ENCODE measurements at regions not wholly inside any gene's neighbourhood (a gene's known extent, or its start where the extent isn't known, plus 50 kb on each side); places are given as distances from the start of the nearest gene placed in this dataset.
"Not testable (repeated sequence)": the region's sequence is repeated elsewhere in the genome, so short reads cannot be mapped to it uniquely, and the experiment has no call there.

DNA sequence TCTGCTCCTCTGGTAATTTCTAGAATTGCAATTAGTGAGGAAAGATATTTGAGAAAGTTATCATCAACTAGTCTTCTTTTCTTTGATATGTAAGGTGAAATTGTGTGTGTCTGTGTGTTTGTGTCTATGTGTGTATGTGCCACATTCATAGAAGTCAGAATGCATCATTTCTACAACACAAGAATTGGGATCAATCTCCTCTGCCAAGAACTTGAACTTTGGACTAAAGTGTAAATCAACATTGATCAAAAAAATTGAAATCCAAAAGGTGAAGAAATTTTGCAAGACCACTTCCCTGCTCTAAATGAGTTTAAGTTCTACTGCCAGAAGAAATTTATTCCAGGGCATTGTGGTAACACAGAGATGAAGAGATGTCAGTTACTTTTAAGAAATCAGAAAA is 1072.8 kb downstream of the GRM8 start:
- Histone ChIP-seq H3K4me3 (no peak overlapping the region), H3K27ac (no peak overlapping the region)

DNA sequence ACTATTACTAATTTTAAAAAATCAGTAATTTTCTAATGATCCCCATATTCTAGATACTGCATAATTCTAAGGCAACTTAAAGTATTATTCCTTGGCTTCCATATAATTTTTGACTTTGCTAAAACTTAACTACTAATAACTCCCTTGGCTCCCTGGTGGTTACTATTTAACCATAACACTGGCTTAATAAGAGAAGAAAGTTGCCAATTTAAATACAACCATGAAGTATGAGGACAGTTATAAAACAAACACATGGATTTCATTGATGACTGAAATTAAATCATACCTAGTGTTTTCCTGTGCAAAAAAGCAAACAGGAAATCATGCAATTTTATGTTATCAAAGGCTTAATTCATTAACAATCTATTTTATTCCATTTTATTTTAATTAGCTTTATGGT is 1073.9 kb downstream of the GRM8 start:
- no peak overlapping the region for H3K4me3 ChIP-seq
- no peak overlapping the region for H3K27ac ChIP-seq

DNA sequence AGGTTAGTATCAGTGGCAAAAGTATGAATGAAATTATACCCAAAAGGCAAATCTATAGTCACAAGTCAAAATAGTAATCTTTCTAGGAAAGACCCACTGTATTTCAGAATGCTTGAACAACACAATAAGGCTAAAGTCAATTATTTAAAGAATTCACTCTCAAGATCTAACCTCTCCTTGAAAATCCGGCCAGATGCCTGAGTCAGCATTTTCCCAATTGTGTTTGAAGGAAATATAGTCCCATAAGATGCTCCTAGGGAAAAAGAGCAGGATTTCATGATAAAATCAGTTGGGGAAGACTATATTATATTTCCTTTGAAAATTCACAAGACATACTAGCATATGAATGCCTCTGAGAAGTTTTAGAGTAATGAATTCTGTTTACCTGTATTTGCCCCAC is 1075.0 kb downstream of the GRM8 start:
- H3K4me3 ChIP-seq: no peak overlapping the region
- no peak overlapping the region for H3K27ac ChIP-seq

DNA sequence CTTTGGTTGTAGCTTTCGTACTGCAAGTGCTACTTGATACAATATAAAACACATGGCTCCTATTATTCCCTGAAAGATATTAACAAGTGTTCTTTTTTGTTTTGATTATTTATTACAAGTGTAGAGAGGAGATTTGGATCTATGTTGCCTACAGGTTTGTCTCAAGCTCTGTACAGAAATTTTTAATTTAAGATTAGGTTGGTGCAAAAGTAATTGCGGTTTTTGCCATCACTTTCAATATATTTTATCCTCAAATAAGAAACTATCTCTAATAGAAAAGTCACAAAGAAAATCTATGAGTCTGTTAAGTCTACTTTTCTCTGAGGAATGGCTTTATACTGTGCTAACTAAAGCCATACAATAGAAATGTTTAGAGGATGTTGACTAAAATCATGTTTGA is 1086.1 kb downstream of the GRM8 start:
- H3K4me3 ChIP-seq: no peak overlapping the region
- H3K27ac ChIP-seq: no peak overlapping the region

DNA sequence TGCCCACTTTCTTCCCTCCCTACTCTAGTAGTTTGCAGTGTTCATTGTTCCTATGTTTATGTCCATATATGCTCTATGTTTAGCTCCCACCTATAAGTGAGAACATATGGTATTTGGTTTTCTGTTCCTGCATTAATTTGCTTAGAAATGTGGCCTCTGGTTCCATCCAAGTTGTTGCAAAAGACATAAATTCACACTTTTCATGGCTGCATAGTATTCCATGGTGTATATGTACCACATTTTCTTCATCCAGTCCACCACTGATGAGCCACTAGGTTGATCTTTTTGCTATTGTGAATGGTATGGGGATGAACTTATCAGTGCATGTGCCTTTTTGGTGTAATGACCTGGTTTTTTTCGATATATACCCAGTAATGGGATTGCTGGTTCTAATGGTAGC is 1089.1 kb downstream of the GRM8 start:
- H3K4me3 ChIP-seq: no peak overlapping the region
- H3K27ac ChIP-seq: no peak overlapping the region

DNA sequence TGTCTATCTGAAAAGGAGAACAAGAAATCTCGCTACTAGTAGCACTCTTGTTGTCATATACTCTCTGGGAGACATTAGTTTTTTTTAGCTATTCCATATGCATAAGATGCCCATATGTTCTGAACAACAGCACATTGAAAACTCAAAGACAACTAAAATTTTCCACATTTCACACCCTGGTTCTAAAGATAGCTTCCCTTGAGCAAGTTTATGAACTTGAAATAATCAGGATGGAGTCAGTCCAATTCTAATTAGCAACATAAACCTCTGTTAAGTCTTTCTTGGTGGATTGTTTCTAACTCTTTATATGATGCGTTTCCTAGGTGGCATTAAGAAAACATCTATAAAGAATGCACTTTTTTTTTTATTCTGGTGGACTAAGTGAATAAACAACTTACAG is 1095.3 kb downstream of the GRM8 start:
- Histone ChIP-seq H3K27ac (no peak overlapping the region), H3K4me3 (no peak overlapping the region)

DNA sequence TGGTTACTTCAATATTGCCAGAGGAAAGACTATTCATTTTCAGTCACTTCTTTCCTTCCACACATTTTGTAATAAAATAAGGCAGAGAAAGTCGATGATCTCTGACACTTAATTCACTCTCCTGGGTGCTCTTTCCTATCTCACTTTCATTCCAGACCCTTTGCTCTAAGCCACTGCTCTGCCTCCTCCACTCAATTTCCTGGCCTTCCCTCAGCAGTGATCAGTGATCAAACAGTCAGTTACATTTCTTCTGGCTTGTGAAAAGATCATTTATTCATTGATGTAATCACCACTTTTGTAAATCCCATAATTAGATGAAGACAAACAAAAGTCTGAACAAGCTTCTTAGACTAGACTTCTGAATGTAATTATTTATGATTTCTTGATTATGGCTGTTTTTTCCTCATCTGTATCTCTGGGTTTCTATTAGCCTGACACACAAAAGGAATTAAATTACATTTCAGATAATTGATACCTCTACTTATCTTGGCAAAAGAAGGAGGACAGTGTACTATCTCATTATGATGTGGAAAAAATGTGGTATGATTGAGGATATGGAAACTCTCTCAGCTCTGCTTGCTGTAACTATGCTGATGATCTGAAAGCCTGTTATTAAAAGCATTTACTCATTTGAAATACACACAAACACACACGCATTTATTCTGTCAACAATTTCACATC is 1102.3 kb downstream of the GRM8 start:
- Histone ChIP-seq H3K27ac (no peak overlapping the region), H3K4me3 (no peak overlapping the region)

DNA sequence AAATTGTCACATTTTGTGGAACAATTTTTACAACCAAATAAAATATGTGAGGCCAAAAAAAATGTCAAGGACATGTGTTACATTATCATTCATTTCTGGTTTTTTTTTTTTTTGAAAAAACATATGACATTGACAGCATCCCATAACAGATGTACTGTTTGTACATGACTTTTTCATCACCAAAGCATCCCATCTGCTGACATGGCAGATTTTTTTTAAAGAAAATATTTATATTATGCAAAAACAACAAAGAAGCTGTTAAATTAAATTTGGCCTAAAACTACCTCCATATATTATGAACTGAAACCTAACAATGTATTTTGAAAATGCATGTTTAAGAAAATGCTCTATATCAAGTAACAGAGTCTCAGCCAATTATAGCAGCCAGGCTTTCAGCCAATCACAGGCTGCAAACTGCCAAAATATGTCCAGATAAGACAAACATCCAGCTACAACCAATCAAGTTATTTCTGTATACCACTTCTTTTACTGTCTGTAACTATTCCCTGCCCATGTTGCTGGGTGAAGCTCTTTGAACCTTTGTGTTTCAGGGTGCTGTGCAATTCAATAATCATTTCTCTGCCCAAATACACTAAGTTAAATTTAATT is 1111.8 kb downstream of the GRM8 start:
- Histone ChIP-seq H3K27ac (no peak overlapping the region), H3K4me3 (no peak overlapping the region)

DNA sequence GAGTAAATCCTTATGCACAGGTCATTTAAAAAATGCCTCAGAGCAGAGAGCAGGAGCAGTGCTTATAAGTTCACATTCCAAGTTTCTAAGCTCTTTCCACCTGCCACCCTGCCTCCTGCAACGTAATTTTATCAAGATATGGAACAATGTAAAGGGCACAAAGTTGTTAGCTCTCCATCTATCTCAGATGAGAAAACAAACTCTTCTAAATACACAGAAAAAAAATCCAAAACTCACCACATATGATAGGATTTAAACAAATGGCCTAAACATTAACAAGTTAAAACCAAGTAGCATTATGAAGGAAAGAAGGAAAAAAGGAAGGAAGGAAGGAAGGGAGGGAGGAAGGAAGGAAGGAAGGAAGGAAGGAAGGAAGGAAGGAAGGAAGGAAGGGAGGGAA is 1132.8 kb downstream of the GRM8 start:
- Histone ChIP-seq H3K4me3 (no peak overlapping the region), H3K27ac (no peak overlapping the region)

DNA sequence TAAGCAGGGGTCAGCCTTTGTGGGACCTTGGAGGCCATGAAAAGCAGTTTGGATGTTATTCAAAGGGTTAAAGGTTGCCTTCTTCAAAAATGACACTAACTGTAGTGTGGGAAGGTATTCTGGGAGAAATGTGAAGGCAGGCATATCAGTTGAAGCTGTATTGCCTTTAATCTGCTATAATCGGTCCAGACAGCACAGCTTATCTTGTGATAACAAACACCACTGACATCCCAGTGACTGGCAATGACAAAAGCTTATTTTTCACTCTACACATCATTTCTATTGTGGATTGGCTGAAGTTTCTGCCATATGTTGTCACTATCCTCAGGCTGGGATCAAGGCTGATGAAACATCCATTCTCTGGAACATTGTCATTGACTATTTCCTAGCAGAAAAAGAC is 1149.2 kb downstream of the GRM8 start:
- Histone ChIP-seq H3K27ac (no peak overlapping the region), H3K4me3 (no peak overlapping the region)

DNA sequence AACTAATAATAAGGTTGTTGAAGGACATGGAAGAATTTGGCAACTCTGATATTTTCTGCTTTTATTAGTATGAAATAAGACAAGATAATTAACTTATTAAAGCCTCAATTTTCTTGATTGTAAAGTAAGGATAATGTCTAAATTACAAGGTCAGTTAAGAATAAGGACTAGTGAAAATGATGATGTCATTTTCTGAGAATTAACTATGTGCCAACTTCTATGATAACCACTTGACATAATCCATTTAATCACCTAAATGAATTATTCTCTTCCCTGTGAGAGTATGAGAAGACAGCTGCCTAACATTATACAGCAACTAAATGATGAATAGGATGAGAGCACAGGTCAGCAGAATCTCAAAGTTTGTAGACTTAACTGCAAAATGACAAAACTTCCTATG is 1153.4 kb upstream of the POT1 start:
- no peak overlapping the region for H3K4me3 ChIP-seq
- no peak overlapping the region for H3K27ac ChIP-seq

DNA sequence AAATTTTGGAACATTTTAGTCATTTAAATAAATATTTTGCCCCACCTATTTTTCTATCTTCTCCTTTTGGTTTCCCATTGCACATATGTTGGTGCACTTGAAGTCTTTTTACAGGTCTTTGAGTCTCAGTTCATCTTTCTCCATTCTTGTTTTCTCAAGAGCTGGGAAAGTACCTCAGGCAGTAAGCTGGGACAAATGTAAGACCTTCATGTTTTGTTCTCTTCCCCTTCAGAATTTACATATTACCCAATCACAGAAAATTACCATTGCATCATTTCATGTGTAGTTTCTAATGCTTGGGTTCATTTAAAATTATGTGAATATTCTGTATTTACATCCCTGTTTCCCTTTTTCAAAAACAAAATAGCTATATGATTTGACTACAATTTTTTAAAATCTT is 1150.0 kb upstream of the POT1 start:
- Histone ChIP-seq H3K4me3 (no peak overlapping the region), H3K27ac (no peak overlapping the region)

DNA sequence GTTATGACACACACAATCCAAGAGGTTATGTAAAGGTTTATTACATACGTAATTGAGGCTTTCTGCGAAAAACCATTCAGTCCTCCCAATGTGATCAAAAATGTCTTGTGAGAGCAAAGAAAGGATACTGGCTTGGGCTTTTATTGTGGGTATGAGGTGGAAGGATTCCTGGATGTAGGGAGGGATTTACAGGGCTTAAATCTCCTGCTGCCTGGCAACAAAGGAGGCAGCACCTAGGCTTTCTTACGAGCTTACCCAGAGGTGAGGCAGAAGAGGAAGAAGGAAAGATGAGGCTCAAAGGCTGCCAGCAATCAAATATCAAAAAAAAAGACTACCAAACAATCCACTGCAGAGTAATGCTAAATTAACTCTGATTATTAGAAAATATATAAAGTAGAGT is 1149.5 kb upstream of the POT1 start:
- H3K4me3 ChIP-seq: no peak overlapping the region
- H3K27ac ChIP-seq: no peak overlapping the region

DNA sequence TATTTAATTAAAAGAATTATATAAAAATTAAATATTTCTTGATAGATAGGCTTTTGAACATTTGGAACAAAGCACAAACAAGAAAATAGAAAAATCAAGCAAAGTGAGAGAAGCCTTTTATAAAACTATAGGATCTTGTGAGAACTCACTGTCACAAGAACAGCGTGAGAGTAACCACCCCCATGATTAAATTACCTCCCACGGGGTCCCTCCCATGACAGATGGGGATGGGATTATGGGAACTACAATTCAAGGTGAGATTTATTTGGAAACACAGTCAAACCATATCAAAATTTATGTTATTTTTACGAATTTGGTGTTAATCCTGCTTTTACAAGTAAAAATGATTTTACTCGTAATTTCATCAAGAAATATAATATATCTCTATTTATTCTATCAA is 1136.1 kb upstream of the POT1 start:
- Histone ChIP-seq H3K4me3 (no peak overlapping the region), H3K27ac (no peak overlapping the region)

DNA sequence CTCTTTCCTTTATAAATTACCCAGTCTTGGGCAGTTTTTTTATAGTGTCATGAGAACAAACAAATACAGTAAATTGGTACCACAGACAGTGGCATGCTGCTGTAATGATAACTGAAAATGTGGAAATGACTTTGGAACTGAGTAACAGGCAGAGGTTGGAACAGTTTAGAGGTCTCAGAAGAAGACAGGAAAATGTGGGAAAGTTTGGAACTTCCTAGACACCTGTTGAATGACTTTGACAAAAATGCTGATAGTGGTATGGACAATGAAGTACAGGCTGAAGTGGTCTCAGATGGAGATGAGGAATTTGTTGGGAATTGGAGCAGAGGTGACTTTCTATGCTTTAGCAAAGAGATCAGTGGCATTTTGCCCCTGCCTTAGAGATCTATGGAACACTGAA is 1128.4 kb upstream of the POT1 start:
- Histone ChIP-seq H3K4me3 (no peak overlapping the region), H3K27ac (no peak overlapping the region)

DNA sequence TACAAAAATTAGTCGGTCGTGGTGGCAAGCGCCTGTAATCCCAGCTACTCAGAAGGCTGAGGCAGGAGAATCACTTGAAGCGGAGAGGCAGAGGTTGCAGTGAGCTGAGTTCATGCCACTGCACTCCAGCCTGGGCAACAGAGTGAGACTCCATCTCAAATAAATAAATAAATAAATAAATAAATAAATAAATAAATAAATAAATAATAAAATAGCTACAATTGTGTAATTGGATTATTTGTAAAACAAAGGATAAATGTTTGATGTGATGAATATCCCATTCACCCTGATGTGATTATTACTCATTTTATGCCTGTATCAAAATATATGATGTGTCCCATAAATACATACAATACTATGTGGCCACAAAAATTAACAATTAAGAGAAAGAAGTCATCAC is 1127.0 kb upstream of the POT1 start:
- H3K27ac ChIP-seq, H3K4me3 ChIP-seq: not testable (repeated sequence)

DNA sequence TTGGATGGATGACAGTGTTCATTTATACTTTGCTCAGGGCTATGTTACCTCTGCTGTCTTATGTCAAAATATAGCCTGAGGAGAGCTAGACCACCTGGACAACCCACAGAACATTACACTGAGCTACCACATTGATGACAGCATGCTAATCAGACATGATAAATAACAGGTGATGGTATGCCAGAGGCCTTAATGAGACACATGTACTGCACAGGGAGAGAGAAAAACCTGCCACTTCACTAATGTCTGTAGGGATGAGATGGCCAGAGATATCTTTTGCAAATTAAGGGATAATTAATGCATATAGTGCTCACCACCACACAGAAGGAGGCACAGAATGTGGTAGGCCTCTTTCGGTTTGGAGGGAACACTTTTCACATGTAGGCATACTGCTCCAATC is 1122.6 kb upstream of the POT1 start:
- Histone ChIP-seq H3K4me3 (no peak overlapping the region), H3K27ac (no peak overlapping the region)

DNA sequence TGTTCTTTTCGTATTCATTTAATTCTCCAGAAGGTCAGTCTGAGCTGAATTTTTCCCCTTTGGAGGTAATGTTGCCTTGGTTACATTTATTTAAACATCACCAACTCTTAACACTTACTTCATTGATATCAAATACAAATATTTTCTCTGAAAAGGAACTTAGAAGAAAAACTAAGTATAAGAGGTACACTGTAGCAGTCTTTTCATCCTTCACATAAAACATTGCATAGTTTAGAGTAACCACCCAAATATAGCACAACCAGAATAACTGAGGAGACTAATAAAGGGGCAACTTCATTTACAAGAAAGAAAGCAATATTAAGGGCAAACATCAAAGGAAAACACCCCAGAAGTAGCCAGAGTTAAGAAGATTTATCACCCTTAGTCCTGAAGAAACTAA is 1115.0 kb upstream of the POT1 start:
- H3K27ac ChIP-seq: no peak overlapping the region
- no peak overlapping the region for H3K4me3 ChIP-seq

DNA sequence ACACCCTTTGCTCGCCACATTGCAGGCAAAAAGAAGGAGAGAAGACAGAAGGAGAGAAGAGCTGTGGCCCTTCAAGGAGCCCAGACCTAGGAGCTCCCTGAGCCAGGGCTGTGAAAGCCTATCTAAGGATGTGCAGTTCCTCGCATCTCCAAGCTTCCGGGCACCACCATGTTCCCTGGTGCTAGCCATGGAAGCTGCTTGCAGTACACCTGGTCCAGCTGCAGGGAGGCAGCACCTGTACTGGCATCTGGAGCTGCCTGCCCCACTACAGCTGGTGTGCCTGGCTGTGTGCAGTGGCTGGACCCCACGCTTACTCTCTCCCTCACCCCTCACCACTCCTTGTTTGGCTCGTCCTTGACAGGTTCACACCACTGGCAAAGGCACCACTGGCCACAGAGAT is 1111.8 kb upstream of the POT1 start:
- no peak overlapping the region for H3K27ac ChIP-seq
- no peak overlapping the region for H3K4me3 ChIP-seq

DNA sequence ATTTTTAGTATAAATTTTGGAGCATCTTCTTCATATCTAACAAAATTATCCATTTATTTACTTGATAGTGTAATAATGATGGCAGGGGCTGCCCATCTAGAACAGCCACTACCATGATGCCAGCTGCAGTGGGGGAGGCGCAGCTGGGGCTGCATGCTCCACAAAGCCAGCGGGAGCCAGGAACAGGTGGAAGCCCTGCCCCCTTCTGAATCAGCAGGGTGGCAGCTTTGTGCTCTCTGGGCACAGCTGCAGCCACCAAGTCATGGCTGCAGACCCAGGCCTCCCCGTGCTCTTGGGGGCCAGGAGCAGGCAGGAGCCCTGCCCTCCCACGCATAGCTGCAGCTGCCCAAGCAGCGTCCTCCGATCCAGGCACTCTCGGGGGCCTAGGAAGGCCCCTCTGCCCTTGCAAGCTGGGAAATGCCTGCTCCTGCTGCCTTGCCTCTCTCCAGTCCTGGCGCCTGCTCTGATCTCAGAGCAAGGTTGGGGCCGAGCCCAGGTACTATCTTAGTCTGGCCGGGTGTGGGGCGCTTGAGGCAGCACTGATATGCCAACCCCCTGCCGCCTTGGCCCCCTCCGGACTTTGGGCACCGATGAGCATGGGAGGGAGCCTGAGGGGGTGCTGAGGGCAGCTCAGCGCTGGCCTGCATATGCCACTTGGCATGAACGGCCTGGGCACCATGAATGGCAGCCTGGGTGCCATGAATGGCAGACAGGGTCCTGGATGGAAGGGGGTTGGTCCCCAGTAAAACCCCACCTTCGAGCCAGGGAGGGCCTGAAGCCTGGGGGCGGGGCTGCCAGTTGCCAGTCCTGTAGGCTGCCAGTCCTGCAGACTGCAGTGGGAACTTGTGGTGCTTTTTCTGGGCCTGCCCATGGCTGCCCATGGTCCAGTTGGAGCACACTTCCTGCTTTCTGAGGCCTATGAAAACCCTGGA is 1110.8 kb upstream of the POT1 start:
- Histone ChIP-seq H3K27ac (no peak overlapping the region), H3K4me3 (no peak overlapping the region)

DNA sequence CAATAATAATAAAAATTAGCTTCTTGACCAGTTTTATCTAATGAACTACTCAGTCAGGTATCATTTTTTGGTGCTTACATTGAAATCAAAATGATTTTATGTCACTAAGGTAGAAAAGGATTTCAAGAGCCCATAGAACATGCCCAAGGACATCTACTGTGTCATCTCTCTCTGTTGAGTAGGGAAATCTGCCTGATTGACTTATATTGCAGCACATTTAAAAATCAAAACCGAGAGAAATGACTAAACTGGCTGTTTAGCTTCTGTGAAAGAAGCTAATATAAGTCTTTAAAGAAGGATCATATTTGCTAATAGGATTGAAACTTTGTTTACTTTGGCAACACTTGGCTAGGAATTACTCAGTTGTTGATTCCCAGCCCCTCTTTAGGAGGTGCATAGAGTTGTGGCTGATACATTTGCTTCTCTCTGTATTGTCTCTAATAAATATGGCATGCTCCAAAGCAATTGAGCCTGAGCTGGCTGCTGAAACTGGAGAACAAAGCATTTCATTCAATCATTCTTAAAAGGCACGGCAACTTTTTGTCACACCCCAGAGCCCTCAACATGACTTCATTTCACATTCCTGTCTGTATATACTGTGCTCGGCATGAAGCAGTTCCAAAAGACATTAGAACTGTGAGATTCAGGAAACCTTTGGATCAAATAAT is 1096.9 kb upstream of the POT1 start:
- Histone ChIP-seq H3K4me3 (no peak overlapping the region), H3K27ac (no peak overlapping the region)

Data from skin epidermis (tissue), 12 donors.